H9 (cell line): ENCODE measurements at regions not wholly inside any gene's neighbourhood (a gene's known extent, or its start where the extent isn't known, plus 50 kb on each side); places are given as distances from the start of the nearest gene placed in this dataset.

Experiments used
- DNase-seq: peaks from one replicate; pipeline ENCODE4 v3.0.0-alpha.2; 2017
- H2AFZ ChIP-seq: one replicate; pipeline ENCODE4 v1.6.1; 2013; ENCODE audit warnings: mild to moderate bottlenecking, low read length, control low read depth, moderate library complexity
- H2AK5ac ChIP-seq: 2 replicates; pipeline ENCODE4 v1.6.1; 2013; ENCODE audit warnings: low read length, control low read depth, mixed read lengths; ENCODE audit not compliant: insufficient read length
- H2BK120ac ChIP-seq: one replicate; pipeline ENCODE4 v1.6.1; 2013; ENCODE audit warnings: low read depth, mild to moderate bottlenecking, low read length, control low read depth, inconsistent platforms; ENCODE audit not compliant: poor library complexity, severe bottlenecking
- H2BK12ac ChIP-seq: 2 replicates; pipeline ENCODE4 v1.6.1; 2013; ENCODE audit warnings: low read length, control low read depth, mixed read lengths, low read depth; ENCODE audit not compliant: insufficient read length
- H2BK15ac ChIP-seq: 2 replicates; pipeline ENCODE4 v1.6.1; 2013; ENCODE audit warnings: low read depth, low read length, control low read depth
- H2BK20ac ChIP-seq: one replicate; pipeline ENCODE4 v1.6.1; 2013; ENCODE audit warnings: low read depth, mild to moderate bottlenecking, low read length, control low read depth, inconsistent platforms; ENCODE audit not compliant: poor library complexity, severe bottlenecking
- H2BK5ac ChIP-seq: 2 replicates; pipeline ENCODE4 v1.6.1; 2013; ENCODE audit warnings: low read length, control low read depth, mixed read lengths; ENCODE audit not compliant: insufficient read length
- H3K14ac ChIP-seq: 2 replicates; pipeline ENCODE4 v1.6.1; 2013; ENCODE audit warnings: low read length, control low read depth; ENCODE audit not compliant: insufficient read depth
- H3K18ac ChIP-seq: 2 replicates; pipeline ENCODE4 v1.6.1; 2013; ENCODE audit warnings: low read depth, mild to moderate bottlenecking, mixed read lengths, low read length, control low read depth; ENCODE audit not compliant: insufficient read length
- H3K23ac ChIP-seq: 2 replicates; pipeline ENCODE4 v1.6.1; 2013; ENCODE audit warnings: low read length, control low read depth, mixed read lengths, low read depth; ENCODE audit not compliant: insufficient read length
- H3K23me2 ChIP-seq: 2 replicates; pipeline ENCODE4 v1.6.1; 2013; ENCODE audit warnings: low read depth, mild to moderate bottlenecking, mixed read lengths, low read length, control low read depth; ENCODE audit not compliant: insufficient read length, poor library complexity, severe bottlenecking
- H3K27ac ChIP-seq: 2 replicates; pipeline ENCODE4 v1.5.1; 2013; ENCODE audit warnings: low read length, control low read depth, mixed read lengths, low read depth; ENCODE audit not compliant: insufficient read length
- H3K27me3 ChIP-seq: 2 replicates; pipeline ENCODE4 v1.6.1; 2013; ENCODE audit warnings: low read length, control low read depth, inconsistent platforms; ENCODE audit not compliant: insufficient read depth
- H3K4ac ChIP-seq: 2 replicates; pipeline ENCODE4 v1.6.1; 2013; ENCODE audit warnings: low read depth, mild to moderate bottlenecking, control low read depth, inconsistent platforms, low read length, moderate library complexity
- H3K4me1 ChIP-seq: 2 replicates; pipeline ENCODE4 v1.6.1; 2013; ENCODE audit warnings: low read length, control low read depth, inconsistent platforms; ENCODE audit not compliant: insufficient read depth
- H3K4me2 ChIP-seq: 2 replicates; pipeline ENCODE4 v1.6.1; 2013; ENCODE audit warnings: low read length, control low read depth, mixed read lengths; ENCODE audit not compliant: insufficient read length, insufficient read depth
- H3K56ac ChIP-seq: 2 replicates; pipeline ENCODE4 v1.6.1; 2013; ENCODE audit warnings: low read depth, mild to moderate bottlenecking, mixed read lengths, low read length, control low read depth; ENCODE audit not compliant: insufficient read length
- H3K79me1 ChIP-seq: 2 replicates; pipeline ENCODE4 v1.6.1; 2013; ENCODE audit warnings: low read depth, mild to moderate bottlenecking, moderate library complexity, low read length, control low read depth, inconsistent platforms; ENCODE audit not compliant: insufficient read depth, poor library complexity, severe bottlenecking
- H3K79me2 ChIP-seq: 2 replicates; pipeline ENCODE4 v1.6.1; 2013; ENCODE audit warnings: low read length, control low read depth, inconsistent platforms; ENCODE audit not compliant: insufficient read depth
- H3K9ac ChIP-seq: 2 replicates; pipeline ENCODE4 v1.6.1; 2013; ENCODE audit warnings: low read length, control low read depth, mixed read lengths; ENCODE audit not compliant: insufficient read length; ENCODE audit errors: extremely low read depth
- H3K9me3 ChIP-seq: one replicate; pipeline ENCODE4 v1.6.1; 2013; ENCODE audit warnings: low read depth, low read length, inconsistent platforms; ENCODE audit not compliant: control insufficient read depth
- H3T11ph ChIP-seq: one replicate; pipeline ENCODE4 v1.6.1; 2013; ENCODE audit warnings: mild to moderate bottlenecking, low read length, control low read depth, inconsistent platforms
- H4K20me1 ChIP-seq: one replicate; pipeline ENCODE4 v1.6.1; 2013; ENCODE audit not compliant: control insufficient read depth, insufficient read length, insufficient read depth
- H4K5ac ChIP-seq: 2 replicates; pipeline ENCODE4 v1.6.1; 2013; ENCODE audit warnings: low read depth, mild to moderate bottlenecking, mixed read lengths, low read length, control low read depth; ENCODE audit not compliant: insufficient read length
- H4K8ac ChIP-seq: replicated peaks from 2 replicates; pipeline ENCODE4 v1.6.1; 2013; ENCODE audit warnings: low read length, control low read depth, mixed read lengths, low read depth; ENCODE audit not compliant: insufficient read length
- H4K91ac ChIP-seq: 2 replicates; pipeline ENCODE4 v1.6.1; 2013; ENCODE audit warnings: low read depth, mild to moderate bottlenecking, moderate library complexity, mixed read lengths, low read length, control low read depth; ENCODE audit not compliant: insufficient read length
- H3K27ac Mint-ChIP-seq, 3 experiments: 2 replicates in 2 of 3; 3 replicates in 1 of 3; pipeline ENCODE4 v1.8.0; 2020 to 2021; ENCODE audit warnings: mixed read lengths in 3 of 3, mild to moderate bottlenecking in 1 of 3, moderate library complexity in 1 of 3
- H3K27me3 Mint-ChIP-seq: 2 replicates; pipeline ENCODE4 v1.8.0; 2021; ENCODE audit warnings: low read depth, mild to moderate bottlenecking, moderate library complexity, mixed read lengths
- H3K36me3 Mint-ChIP-seq, 3 experiments: 2 replicates in 2 of 3; 3 replicates in 1 of 3; pipeline ENCODE4 v1.8.0; 2020 to 2021; ENCODE audit warnings: low read depth in 3 of 3, mixed read lengths in 3 of 3; ENCODE audit not compliant: insufficient read depth in 1 of 3
- H3K4me1 Mint-ChIP-seq, 2 experiments: 2 replicates each; pipeline ENCODE4 v1.8.0; 2020; ENCODE audit warnings: mixed read lengths in 2 of 2
- H3K4me3 Mint-ChIP-seq, 2 experiments: 2 replicates in 1 of 2; 3 replicates in 1 of 2; pipeline ENCODE4 v1.8.0; 2020 to 2021; ENCODE audit warnings: mild to moderate bottlenecking in 2 of 2, mixed read lengths in 2 of 2, moderate library complexity in 1 of 2
- H3K9me3 Mint-ChIP-seq, 2 experiments: 2 replicates in 1 of 2; 3 replicates in 1 of 2; pipeline ENCODE4 v1.8.0; 2020; ENCODE audit warnings: mild to moderate bottlenecking in 2 of 2, mixed read lengths in 2 of 2, moderate library complexity in 1 of 2
- CTCF ChIP-seq: fragments of 200-600 bp; sonication (generic); conservative IDR thresholded peaks from 3 replicates; pipeline ENCODE4 v1.8.0; 2021; ENCODE audit warnings: antibody characterized with exemption, mild to moderate bottlenecking
- WGBS: extraction: QIAGEN DNeasy Blood & Tissue Kit; methylation state at CpG from one replicate; pipeline ENCODE4 v1.1.7; 2013; ENCODE audit warnings: missing lambda C conversion rate, low lambda C conversion rate, mixed read lengths; ENCODE audit not compliant: insufficient read length; ENCODE audit errors: extremely low coverage; 5-methylcytosine and 5-hydroxymethylcytosine counted together

DNA sequence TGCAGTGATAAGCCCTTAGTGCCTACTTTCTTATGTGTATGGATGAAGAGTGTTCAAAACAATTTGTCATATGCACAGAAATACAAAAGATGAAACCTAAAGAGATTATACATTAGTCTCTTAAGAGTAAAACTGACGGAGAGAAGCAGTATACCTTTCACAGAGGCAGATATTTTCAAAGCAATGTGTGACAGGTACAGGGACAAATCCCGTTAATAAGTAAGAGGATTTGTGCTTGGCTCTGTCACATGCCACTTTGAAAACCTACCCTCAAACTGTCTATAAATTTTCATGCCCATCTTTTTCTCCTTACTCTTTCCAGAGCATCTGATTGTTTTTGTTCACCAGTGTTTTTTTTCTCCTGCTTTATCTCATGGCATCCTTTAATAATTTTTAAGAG, 741.3 kb upstream of the MMS22L start:
- H3K79me1 ChIP-seq: no peaks in the 10 kb centered on the region
- no peak for DNase-seq
- no peak overlapping the region for H4K8ac ChIP-seq
- H2BK20ac ChIP-seq: no peak overlapping the region
- no peak overlapping the region for H3T11ph ChIP-seq
- H4K20me1 ChIP-seq: no peaks in the 10 kb centered on the region
- no peaks in the 10 kb centered on the region for H3K27me3 Mint-ChIP-seq
- no peak overlapping the region for H2AK5ac ChIP-seq
- no peak overlapping the region for H3K4me2 ChIP-seq
- no peaks in the 10 kb centered on the region for H3K23me2 ChIP-seq
- H2BK15ac ChIP-seq: no peak overlapping the region
- WGBS: no CpG with 5 or more reads among the region's 2 CpGs
- H3K27me3 ChIP-seq: no peaks in the 10 kb centered on the region
- no peak overlapping the region for H3K56ac ChIP-seq
- no peaks in the 10 kb centered on the region for H3K79me2 ChIP-seq
- no peak overlapping the region for H3K27ac ChIP-seq
- H4K91ac ChIP-seq: no peak overlapping the region
- no peaks in the 10 kb centered on the region for H3K9me3 Mint-ChIP-seq
- H3K9me3 ChIP-seq: no peaks in the 10 kb centered on the region
- no peak overlapping the region for H3K14ac ChIP-seq
- H3K4me1 ChIP-seq: no peaks in the 10 kb centered on the region; the same call in 1 of the 2 replicates
- no peak overlapping the region for H2BK120ac ChIP-seq
- H3K4ac ChIP-seq: no peak overlapping the region
- no peak overlapping the region; a peak in 1 of 7 replicates for H3K27ac Mint-ChIP-seq
- H3K4me1 Mint-ChIP-seq: peaks cover 10 to 22% of the 10 kb centered on the region in 2 experiments; a peak in 3 of 4 replicates
- H3K4me3 Mint-ChIP-seq: no peak overlapping the region
- H2BK12ac ChIP-seq: no peak overlapping the region
- no peak overlapping the region for H4K5ac ChIP-seq
- H2AFZ ChIP-seq: no peak overlapping the region
- no peak overlapping the region for H3K18ac ChIP-seq
- H3K9ac ChIP-seq: no peak overlapping the region
- no peak overlapping the region for H2BK5ac ChIP-seq
- no peak overlapping the region for H3K23ac ChIP-seq
- no peaks in the 10 kb centered on the region; a peak in 1 of 7 replicates for H3K36me3 Mint-ChIP-seq
- TF ChIP-seq CTCF: no peak
